ENCODE measurements at regions not wholly inside any gene's neighbourhood (a gene's known extent, or its start where the extent isn't known, plus 50 kb on each side); places are given as distances from the start of the nearest gene placed in this dataset.
"Not testable (repeated sequence)": the region's sequence is repeated elsewhere in the genome, so short reads cannot be mapped to it uniquely, and the experiment has no call there.

- TF ChIP-seq CTCF (IDR thresholded peaks at IDR 0.05; ENCODE audit: poor library complexity); EZH2 (IDR thresholded peaks at IDR 0.05; ENCODE audit: borderline replicate concordance); EZH2phosphoT487 (IDR thresholded peaks at IDR 0.05; ENCODE audit: low read depth, severe bottlenecking, unreplicated experiment): not testable (repeated sequence)
Observed at GRCh38 chr3:152596832-152597231, 238.1 kb upstream of the P2RY1 start.

Measured in hepatocyte (in vitro differentiated cells).